ENCODE measurements at regions not wholly inside any gene's neighbourhood (a gene's known extent, or its start where the extent isn't known, plus 50 kb on each side); places are given as distances from the start of the nearest gene placed in this dataset.

DNA sequence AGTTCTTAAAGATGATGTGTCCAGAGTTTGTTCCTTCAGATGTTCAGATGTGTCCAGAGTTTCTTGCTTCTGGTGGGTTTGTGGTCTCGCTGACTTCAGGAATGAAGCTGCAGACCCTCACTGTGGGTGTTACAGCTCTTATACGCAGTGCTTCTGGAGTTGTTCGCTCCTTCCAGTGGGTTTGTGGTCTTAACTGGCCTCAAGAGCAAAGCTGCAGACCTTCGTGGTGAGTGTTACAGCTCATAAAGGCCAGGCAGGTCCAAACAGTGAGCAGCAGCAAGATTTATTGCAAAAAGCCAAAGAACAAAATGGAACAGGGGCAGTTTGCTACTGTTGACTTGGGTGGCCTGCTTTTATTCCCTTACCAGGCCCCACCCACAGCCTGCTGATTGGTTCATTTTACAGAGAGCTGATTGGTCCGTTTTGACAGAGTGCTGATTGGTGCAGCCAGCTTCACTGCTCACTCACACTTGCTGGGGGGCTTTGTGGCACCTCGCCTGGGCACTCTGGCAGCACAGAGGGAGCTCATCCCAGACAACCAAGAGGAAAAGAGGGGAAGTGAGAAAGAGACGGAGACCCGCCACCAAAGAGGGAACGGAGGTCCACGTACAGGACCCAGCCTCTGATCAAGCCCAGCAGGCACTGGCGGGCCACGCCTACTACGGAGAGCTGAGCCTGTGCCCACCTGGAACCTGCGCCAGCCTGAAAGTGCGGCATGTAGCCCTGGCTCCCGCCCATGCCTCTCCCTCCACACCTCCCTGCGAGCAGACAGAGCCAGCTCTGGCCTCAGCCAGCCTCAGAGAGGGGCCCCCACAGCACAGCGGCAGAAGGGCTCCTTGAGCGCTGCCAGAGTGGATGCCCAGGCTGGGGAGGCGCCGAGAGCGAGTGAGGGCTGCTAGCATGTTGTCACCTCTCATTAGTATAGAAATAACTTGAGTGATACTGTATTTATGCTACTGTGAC lies 55.8 kb upstream of the SEMA3C start:
- Histone ChIP-seq H2AFZ (ENCODE audit: low read length) (no peak overlapping the region), H3K4me3 (ENCODE audit: low read length) (no peak overlapping the region), H3K9me2 (replicated peaks; ENCODE audit: low read length) (no peaks in the 10 kb centered on the region), H3K36me3 (ENCODE audit: low read depth, low read length) (no peaks in the 10 kb centered on the region), H3K9me3 (ENCODE audit: low read length) (no peaks in the 10 kb centered on the region), H3K4me1 (ENCODE audit: insufficient read depth, low read length) (no peaks in the 10 kb centered on the region), H3K27me3 (ENCODE audit: low read length) (no peaks in the 10 kb centered on the region), H3K4me2 (ENCODE audit: low read length) (no peak overlapping the region), H4K20me1 (ENCODE audit: low read length) (no peaks in the 10 kb centered on the region), H3F3A (ENCODE audit: low read length, unreplicated experiment) (no peaks in the 10 kb centered on the region), H3K27ac (ENCODE audit: low read length) (no peak overlapping the region), H3K9ac (ENCODE audit: low read length) (no peak overlapping the region), H3K79me2 (ENCODE audit: low read length) (no peaks in the 10 kb centered on the region)
- CTCF ChIA-PET = no interaction called here
- intact Hi-C loops (cut with micrococcal nuclease) = no loop called here
- no peak for DNase-seq
- POLR2A ChIA-PET (ENCODE audit: unreplicated experiment) = interaction anchor here (0.6 kb wide), 1 partner anchor 475 kb away, joined by 3 read pairs; no protein-coding TSS in a partner anchor
- BruUV-seq (replicated peaks) = no TSS peak
- no peak for ATAC-seq
- TF ChIP-seq EZH2 (IDR thresholded peaks at IDR 0.05; ENCODE audit: low read length, unreplicated experiment) (no peak), EZH2phosphoT487 (IDR thresholded peaks at IDR 0.05; ENCODE audit: borderline replicate concordance, low read length) (no peak)
- TF ChIP-seq, protein P1, sequence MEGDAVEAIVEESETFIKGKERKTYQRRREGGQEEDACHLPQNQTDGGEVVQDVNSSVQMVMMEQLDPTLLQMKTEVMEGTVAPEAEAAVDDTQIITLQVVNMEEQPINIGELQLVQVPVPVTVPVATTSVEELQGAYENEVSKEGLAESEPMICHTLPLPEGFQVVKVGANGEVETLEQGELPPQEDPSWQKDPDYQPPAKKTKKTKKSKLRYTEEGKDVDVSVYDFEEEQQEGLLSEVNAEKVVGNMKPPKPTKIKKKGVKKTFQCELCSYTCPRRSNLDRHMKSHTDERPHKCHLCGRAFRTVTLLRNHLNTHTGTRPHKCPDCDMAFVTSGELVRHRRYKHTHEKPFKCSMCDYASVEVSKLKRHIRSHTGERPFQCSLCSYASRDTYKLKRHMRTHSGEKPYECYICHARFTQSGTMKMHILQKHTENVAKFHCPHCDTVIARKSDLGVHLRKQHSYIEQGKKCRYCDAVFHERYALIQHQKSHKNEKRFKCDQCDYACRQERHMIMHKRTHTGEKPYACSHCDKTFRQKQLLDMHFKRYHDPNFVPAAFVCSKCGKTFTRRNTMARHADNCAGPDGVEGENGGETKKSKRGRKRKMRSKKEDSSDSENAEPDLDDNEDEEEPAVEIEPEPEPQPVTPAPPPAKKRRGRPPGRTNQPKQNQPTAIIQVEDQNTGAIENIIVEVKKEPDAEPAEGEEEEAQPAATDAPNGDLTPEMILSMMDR (conservative IDR thresholded peaks at IDR 0.05; ENCODE audit: low read depth, low read length) = no peak

DNA sequence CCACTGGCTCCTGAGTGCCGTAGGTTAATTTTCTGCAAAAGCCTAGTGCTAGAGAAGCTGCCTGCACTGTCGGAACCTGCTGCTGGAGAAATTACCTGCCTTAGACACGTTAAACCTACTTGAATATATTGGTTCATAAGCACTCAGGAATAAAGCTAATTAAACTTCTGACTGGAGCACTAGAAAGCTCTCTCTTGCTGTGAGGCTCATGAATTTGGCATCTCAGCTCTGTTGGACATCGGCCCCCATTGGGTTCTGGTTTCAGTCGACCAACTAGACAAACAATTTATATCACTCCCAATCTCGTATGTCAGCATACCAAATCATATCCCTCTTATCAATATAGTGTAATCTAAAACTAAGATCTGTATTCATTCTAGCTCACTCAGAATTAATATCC lies 52.4 kb upstream of the SEMA3C start:
- intact Hi-C loops (cut with micrococcal nuclease) = no loop called here
- no peaks in the 10 kb centered on the region for H4K20me1 ChIP-seq (ENCODE audit: low read length)
- POLR2A ChIA-PET (ENCODE audit: unreplicated experiment) = no interaction called here

More for the DNA sequence above, 52.4 kb upstream of the SEMA3C start:
- Histone ChIP-seq H3K79me2 (ENCODE audit: low read length) (no peaks in the 10 kb centered on the region), H3K27me3 (ENCODE audit: low read length) (no peaks in the 10 kb centered on the region), H3F3A (ENCODE audit: low read length, unreplicated experiment) (no peaks in the 10 kb centered on the region), H3K4me3 (ENCODE audit: low read length) (no peak overlapping the region), H3K9ac (ENCODE audit: low read length) (no peak overlapping the region), H3K36me3 (ENCODE audit: low read depth, low read length) (no peaks in the 10 kb centered on the region), H3K4me2 (ENCODE audit: low read length) (no peak overlapping the region), H3K9me3 (ENCODE audit: low read length) (no peaks in the 10 kb centered on the region), H3K9me2 (replicated peaks; ENCODE audit: low read length) (no peaks in the 10 kb centered on the region), H2AFZ (ENCODE audit: low read length) (no peak overlapping the region), H3K4me1 (ENCODE audit: insufficient read depth, low read length) (no peaks in the 10 kb centered on the region), H3K27ac (ENCODE audit: low read length) (no peak overlapping the region)
- ATAC-seq (no peak), DNase-seq (no peak)
- CTCF ChIA-PET = no interaction called here
- TF ChIP-seq EZH2phosphoT487 (IDR thresholded peaks at IDR 0.05; ENCODE audit: borderline replicate concordance, low read length) (no peak), EZH2 (IDR thresholded peaks at IDR 0.05; ENCODE audit: low read length, unreplicated experiment) (no peak)
- TF ChIP-seq, protein P1 (conservative IDR thresholded peaks at IDR 0.05; ENCODE audit: low read depth, low read length) = no peak
- no TSS peak for BruUV-seq (replicated peaks)
